Activated T-cell treated with anti-CD3 and anti-CD28 coated beads, Interleukin-2, amount 50 U/mL, for 4 hours (primary cell): ENCODE measurements at regions not wholly inside any gene's neighbourhood (a gene's known extent, or its start where the extent isn't known, plus 50 kb on each side); places are given as distances from the start of the nearest gene placed in this dataset.
A peak's percentile ranks its signal among the peaks of the same experiment; 100 is the strongest.

Experiments used
- ATAC-seq, 2 donors: fragments of 200-7000 bp; cut with Tn5 transposase; one replicate each; pipeline ENCODE4 v1.10.0; 2021
- DNase-seq: peaks from one replicate; pipeline ENCODE4 v3.0.0-alpha.2; 2020
- H3K27me3 Mint-ChIP-seq: one replicate; pipeline ENCODE4 v1.8.0; 2021; ENCODE audit warnings: low read depth, mixed read lengths
- H3K36me3 Mint-ChIP-seq: one replicate; pipeline ENCODE4 v1.8.0; 2022; ENCODE audit warnings: mixed read lengths; ENCODE audit not compliant: insufficient read depth
- H3K4me1 Mint-ChIP-seq: one replicate; pipeline ENCODE4 v1.8.0; 2021; ENCODE audit warnings: low read depth, mixed read lengths
- H3K4me3 Mint-ChIP-seq: one replicate; pipeline ENCODE4 v1.8.0; 2021; ENCODE audit warnings: mild to moderate bottlenecking, moderate library complexity, mixed read lengths
- H3K9me3 Mint-ChIP-seq: one replicate; pipeline ENCODE4 v1.8.0; 2021; ENCODE audit warnings: mixed read lengths

DNA sequence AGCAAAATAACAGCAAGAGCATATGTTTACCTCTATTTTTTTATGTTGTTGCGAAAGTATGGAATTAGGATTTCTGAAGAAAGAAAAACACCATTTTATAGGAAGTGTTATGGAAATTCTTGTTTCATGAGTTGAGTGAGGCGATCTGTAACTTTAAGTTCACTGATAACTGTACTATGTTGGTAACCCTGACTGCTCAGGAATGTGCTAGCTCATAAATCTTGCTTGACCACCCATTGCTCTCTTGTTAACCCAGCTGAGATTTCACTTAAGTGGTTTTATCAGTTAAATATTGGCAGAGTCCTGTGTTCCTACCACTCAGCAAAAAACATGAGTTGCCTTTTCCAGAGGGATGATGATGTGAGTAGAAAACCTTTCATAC lies 91.1 kb upstream of the STARD4 start:
- ATAC-seq: no peak
- peaks cover 5% of the 10 kb centered on the region for H3K27me3 Mint-ChIP-seq
- DNase-seq: no peak
- no peaks in the 10 kb centered on the region for H3K36me3 Mint-ChIP-seq
- no peak overlapping the region for H3K4me3 Mint-ChIP-seq
- H3K9me3 Mint-ChIP-seq: no peaks in the 10 kb centered on the region
- H3K4me1 Mint-ChIP-seq: no peaks in the 10 kb centered on the region

DNA sequence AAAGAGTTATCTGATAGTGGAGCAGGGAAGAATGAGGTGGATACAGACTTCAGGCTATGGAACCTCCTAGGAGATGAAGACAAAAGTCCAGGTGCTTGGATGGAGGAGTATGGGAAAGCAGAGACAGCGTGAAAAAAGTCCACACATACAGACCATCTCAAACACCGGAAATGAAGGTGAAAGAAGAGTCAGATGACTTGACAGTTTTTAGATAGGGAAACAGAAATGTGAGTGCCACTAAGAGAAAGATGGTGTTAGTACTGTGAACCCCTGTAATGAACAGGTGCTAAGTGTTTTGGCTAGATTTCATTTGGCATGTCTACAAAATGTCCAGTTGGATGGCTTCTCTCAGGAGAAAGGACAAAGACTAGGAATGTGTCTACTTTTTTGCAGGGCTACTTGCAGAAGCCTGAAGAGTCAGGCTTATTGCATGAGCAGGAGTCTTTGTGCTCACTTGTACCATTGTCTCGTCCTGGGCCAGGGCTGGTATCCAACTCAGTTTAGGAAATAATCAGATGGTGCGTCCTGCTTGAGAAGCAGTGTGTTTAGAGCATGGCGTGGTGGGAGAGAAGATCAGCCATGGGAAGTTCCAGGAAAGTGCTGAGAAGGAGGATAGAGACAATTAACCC lies 90.6 kb upstream of the STARD4 start:
- DNase-seq (no peak), ATAC-seq (no peak)
- no peaks in the 10 kb centered on the region for H3K9me3 Mint-ChIP-seq
- H3K4me3 Mint-ChIP-seq: no peak overlapping the region
- no peaks in the 10 kb centered on the region for H3K36me3 Mint-ChIP-seq
- H3K4me1 Mint-ChIP-seq: no peaks in the 10 kb centered on the region
- peaks cover under 1% of the 10 kb centered on the region for H3K27me3 Mint-ChIP-seq

DNA sequence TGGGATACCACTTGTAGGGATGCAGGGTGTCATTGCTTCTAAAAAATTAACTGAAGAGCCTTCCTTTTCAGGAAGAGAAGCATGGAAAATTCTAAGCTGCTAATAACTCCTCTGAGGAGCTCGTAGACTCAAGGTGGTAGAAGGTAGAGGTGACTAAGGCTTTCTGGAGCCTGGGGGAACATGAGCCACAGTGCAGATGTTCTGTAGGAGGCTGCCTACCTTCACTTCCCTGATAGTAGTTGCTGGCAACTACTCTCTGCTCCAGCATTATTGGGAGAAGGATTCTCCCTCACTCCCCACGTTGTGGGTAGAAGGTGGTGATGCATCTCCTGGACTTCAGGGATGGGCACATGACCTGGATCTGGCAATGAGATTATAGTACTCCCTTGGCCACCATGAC lies 86.7 kb upstream of the STARD4 start:
- ATAC-seq (no peak), DNase-seq (no peak)
- Mint-ChIP-seq H3K27me3 (no peaks in the 10 kb centered on the region), H3K9me3 (no peaks in the 10 kb centered on the region), H3K4me1 (no peaks in the 10 kb centered on the region), H3K36me3 (no peaks in the 10 kb centered on the region), H3K4me3 (no peak overlapping the region)

DNA sequence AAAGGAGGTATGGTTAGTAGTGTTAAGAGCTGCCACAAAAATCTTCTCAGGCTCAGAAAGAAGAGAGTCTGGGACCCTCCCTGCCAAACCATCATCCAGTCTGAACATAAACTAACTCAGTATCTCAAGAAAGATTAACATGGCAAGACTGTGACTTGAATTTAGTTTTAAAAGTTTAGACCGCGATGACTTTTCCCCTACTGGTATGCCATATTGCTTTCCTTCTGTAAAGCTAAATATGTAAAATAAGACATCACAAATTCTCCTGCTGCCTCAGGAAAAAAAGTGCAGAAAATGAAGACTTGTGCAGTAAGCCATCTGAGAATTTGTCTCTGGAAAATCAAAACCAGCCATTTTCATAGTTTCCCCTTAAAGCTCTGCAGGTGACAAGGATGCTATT lies 85.2 kb upstream of the STARD4 start:
- DNase-seq (no peak), ATAC-seq (no peak)
- no peaks in the 10 kb centered on the region for H3K27me3 Mint-ChIP-seq
- no peaks in the 10 kb centered on the region for H3K36me3 Mint-ChIP-seq
- no peaks in the 10 kb centered on the region for H3K4me1 Mint-ChIP-seq
- no peak overlapping the region for H3K4me3 Mint-ChIP-seq
- H3K9me3 Mint-ChIP-seq: no peaks in the 10 kb centered on the region

DNA sequence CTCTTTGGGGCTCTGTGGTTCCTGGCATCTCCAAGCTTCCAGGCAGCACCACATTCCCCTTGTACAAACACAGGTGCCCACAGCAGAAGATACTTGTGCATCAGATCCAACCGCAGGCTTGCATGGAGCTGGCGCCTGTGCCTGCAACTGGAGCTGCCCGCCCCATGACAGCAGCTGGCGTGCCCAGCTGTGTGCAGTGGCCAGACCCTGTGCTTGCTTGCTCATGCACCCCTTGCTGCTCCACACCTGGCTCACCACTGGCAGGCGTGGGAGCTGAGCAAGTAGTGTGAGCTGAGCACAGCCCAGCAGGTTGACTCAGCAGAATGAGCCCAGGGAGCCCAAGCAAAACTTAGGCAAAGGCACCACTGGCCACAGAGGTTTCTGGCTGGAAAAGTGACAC lies 84.4 kb upstream of the STARD4 start:
- Mint-ChIP-seq H3K27me3 (no peaks in the 10 kb centered on the region), H3K4me1 (no peaks in the 10 kb centered on the region), H3K36me3 (no peaks in the 10 kb centered on the region), H3K9me3 (no peaks in the 10 kb centered on the region), H3K4me3 (no peak overlapping the region)
- no peak for ATAC-seq
- DNase-seq: no peak

DNA sequence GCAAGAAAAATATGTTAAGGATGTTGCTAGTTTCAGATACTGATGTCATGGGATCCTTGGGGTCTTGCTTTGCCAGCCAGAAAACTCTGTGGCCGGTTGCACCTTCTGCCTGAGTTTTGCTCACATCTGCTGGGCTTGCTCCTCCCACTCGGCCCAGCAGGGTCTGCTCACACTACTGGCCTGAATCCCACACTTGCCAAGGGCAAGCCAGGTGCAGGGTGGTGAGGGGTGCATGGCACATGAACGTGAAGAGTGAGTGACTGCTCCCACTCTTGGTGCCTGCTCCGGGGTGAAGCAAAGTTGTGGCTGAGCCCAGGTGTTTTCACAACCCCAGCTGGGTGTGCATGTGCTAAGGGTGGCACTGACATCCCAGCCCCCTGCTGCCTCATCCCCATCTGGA lies 83.1 kb upstream of the STARD4 start:
- no peak for DNase-seq
- no peak overlapping the region for H3K4me3 Mint-ChIP-seq
- no peaks in the 10 kb centered on the region for H3K36me3 Mint-ChIP-seq
- H3K9me3 Mint-ChIP-seq: no peaks in the 10 kb centered on the region
- H3K4me1 Mint-ChIP-seq: no peaks in the 10 kb centered on the region
- ATAC-seq: no peak
- H3K27me3 Mint-ChIP-seq: peaks cover 1% of the 10 kb centered on the region

DNA sequence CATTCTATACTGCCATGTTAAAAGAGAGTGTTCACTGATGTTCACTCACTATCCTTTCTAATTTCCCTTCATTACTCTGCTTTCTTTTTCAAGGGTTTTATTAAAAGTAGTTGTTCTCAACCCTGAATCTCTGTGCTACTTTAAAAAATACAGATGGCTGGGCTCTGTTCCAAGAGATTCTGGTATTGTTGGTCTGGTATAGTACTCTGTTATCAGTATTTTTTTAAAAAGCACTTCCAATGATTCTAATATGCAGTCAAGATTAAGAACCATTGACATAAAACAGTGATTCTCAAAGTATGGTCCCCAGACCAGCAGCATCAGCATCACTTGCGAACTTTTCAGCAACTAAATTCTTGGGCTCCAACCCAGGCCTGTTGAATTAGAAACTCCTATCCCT lies 77.0 kb upstream of the STARD4 start:
- Mint-ChIP-seq H3K36me3 (no peaks in the 10 kb centered on the region), H3K27me3 (peaks cover 12% of the 10 kb centered on the region), H3K4me1 (peaks cover 4% of the 10 kb centered on the region), H3K9me3 (no peaks in the 10 kb centered on the region), H3K4me3 (no peak overlapping the region)
- DNase-seq: no peak
- no peak for ATAC-seq

DNA sequence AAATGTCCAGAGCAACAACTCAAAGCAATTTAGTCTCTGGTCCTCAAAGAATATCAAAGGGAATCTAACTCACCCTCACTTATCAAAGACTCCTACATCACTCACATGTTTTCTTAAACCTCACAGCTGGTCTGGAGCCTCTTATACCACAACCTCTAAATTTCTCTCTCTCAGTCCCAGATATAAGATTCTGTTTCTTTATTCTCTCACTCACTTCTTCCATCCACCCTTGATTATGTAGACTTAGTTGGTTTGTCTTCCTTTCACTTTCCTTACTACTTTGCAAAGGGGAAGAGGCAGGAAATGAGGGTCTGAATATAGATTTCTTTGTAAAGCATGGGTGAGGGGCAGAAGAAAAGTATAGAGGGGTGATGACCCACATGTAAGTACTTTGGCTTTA lies 75.4 kb upstream of the STARD4 start:
- Mint-ChIP-seq H3K4me3 (no peak overlapping the region), H3K27me3 (peaks cover 12% of the 10 kb centered on the region), H3K9me3 (no peaks in the 10 kb centered on the region), H3K4me1 (peaks cover 6% of the 10 kb centered on the region), H3K36me3 (no peaks in the 10 kb centered on the region)
- peak; percentile 32 to 59 for ATAC-seq
- no peak for DNase-seq

DNA sequence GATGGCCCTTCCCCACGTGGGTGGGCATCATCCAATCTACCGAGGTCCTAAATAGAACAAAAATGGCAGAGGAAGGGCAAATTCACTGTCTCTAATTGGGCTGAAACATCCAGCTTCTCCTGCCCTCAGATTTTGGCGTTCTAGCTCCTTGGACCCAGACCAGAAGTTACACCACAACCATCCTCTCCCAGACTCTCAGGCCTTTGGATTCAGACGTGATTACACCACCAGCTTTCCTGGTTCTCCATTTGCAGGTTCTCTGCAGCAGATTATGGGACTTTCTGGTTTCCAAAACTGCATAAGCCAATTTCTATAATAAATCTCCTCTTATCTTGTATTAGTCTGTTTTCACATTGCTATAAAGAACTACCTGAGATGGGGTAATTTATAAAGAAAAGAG lies 73.6 kb upstream of the STARD4 start:
- H3K9me3 Mint-ChIP-seq: no peaks in the 10 kb centered on the region
- no peak overlapping the region for H3K4me3 Mint-ChIP-seq
- DNase-seq: no peak
- H3K4me1 Mint-ChIP-seq: peaks cover 6% of the 10 kb centered on the region
- H3K27me3 Mint-ChIP-seq: peaks cover 18% of the 10 kb centered on the region
- peaks cover 2% of the 10 kb centered on the region for H3K36me3 Mint-ChIP-seq
- no peak for ATAC-seq

DNA sequence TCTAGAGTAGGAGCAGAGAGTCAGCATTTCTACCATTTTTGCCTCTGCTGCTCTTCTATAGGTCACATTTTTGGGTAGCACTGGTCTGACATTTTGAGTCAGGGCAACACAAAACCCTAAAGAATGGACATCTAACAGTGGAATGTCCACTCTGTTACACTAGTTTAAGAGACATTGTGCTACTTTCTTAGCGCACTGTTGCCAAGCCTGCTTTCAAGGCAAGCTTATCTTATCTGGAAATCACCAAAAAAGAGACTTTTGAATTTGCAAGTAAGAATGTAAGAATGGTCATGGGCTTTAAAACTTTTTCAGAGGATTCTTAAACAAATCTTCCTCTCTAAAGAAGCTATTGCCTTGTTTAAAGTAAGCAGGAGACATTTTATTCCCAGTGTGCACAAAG lies 73.0 kb upstream of the STARD4 start:
- H3K9me3 Mint-ChIP-seq: no peaks in the 10 kb centered on the region
- ATAC-seq (no peak), DNase-seq (no peak)
- peaks cover 6% of the 10 kb centered on the region for H3K4me1 Mint-ChIP-seq
- H3K36me3 Mint-ChIP-seq: peaks cover 2% of the 10 kb centered on the region
- H3K27me3 Mint-ChIP-seq: peaks cover 18% of the 10 kb centered on the region
- no peak overlapping the region for H3K4me3 Mint-ChIP-seq

DNA sequence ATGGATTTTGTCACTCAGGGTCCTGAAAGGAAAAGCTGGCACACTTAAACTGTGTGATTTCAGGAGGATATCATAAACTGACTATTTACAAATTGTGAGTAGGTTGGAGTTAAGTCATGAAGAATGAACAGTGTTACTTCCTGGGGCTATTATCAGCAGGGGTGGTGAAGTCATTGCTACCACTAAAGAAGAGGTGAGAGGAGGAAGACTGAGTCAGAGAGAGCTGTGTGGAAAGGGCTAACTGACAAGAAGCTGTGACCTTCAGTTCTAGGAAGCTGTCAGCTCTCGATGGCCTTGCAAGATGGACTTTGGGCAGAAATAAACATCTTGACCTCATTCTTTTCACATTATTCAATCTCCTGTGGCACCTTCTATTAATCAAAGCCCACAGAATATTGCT lies 72.3 kb upstream of the STARD4 start:
- DNase-seq (no peak), ATAC-seq (peak; percentile 73 to 74)
- Mint-ChIP-seq H3K27me3 (peaks cover 19% of the 10 kb centered on the region), H3K4me3 (no peak overlapping the region), H3K9me3 (no peaks in the 10 kb centered on the region), H3K36me3 (peaks cover 2% of the 10 kb centered on the region), H3K4me1 (peaks cover 6% of the 10 kb centered on the region)

DNA sequence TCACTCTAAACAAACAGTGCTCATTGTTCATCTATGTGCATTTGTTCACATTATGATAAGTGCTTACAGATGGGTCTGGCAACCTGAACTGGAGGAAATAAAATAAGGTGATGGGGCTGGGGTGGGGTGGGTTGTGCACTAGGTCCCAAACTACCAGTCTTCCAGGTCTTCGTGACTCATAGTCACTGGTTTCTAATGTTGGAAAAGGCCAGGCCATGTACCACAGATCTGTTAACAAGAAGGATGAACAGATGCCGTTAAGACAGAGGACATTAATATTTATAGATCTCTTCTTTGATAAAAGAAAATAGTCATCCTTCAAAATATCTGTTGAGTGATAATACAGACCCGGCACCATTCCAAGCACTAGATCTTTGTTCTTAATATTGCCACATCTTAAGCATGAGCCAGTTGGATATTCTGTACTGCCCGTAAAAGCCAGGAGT lies 71.4 kb upstream of the STARD4 start:
- no peaks in the 10 kb centered on the region for H3K9me3 Mint-ChIP-seq
- H3K36me3 Mint-ChIP-seq: peaks cover 2% of the 10 kb centered on the region
- DNase-seq (no peak), ATAC-seq (no peak)
- peaks cover 19% of the 10 kb centered on the region for H3K27me3 Mint-ChIP-seq
- H3K4me3 Mint-ChIP-seq: no peak overlapping the region
- H3K4me1 Mint-ChIP-seq: peaks cover 6% of the 10 kb centered on the region

DNA sequence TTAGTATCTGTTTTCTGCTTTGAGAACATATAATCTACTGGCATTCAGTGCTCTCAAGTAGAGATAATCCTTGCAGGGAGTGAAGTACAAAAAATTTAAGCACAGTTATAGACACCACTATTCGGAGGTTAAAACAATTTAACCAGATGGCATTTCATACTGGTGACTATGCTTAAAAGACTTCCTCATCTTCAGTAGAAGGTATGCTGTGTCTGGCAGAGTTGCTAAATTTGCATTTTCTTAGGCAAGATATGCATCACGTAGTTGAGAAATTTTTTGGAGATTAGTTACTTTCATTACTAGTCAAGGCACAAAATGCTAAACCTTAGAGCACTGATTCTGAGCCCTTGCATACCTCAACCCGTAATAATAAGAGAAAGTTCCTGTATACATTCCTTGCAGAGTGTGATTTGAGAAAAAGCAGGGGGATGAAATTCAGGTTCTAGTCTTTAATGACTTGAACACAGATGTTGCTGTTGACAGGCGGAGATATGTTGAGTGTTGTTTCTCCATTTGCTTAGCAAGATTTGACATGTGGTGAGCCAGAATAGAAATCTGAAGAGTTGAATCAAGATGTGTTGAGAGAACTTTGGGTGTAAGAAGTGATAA lies 70.8 kb upstream of the STARD4 start:
- no peak for DNase-seq
- no peak for ATAC-seq
- Mint-ChIP-seq H3K36me3 (peaks cover 2% of the 10 kb centered on the region), H3K4me1 (peaks cover 6% of the 10 kb centered on the region), H3K9me3 (no peaks in the 10 kb centered on the region), H3K27me3 (peaks cover 23% of the 10 kb centered on the region), H3K4me3 (no peak overlapping the region)

DNA sequence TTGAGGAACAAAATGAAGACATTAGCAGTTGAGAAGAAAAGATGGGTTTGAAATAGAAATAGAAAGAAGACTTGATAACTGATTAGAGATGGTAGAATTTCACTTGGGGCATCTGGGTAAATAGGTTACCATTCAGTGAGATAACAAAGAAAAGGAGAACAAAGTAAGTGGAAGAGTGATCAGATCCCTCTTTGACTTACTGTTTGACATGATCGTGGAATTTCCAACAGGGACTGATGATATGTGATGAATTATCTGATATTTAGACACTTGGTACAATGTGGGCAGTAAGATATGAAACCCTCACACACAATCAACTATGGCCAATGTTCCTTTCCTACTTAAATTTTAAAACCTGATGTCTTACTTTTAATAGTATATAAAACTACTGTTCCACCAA lies 70.1 kb upstream of the STARD4 start:
- Mint-ChIP-seq H3K4me1 (peaks cover 3% of the 10 kb centered on the region), H3K27me3 (peaks cover 20% of the 10 kb centered on the region), H3K36me3 (peaks cover 2% of the 10 kb centered on the region), H3K4me3 (no peak overlapping the region), H3K9me3 (no peaks in the 10 kb centered on the region)
- ATAC-seq (no peak), DNase-seq (no peak)

DNA sequence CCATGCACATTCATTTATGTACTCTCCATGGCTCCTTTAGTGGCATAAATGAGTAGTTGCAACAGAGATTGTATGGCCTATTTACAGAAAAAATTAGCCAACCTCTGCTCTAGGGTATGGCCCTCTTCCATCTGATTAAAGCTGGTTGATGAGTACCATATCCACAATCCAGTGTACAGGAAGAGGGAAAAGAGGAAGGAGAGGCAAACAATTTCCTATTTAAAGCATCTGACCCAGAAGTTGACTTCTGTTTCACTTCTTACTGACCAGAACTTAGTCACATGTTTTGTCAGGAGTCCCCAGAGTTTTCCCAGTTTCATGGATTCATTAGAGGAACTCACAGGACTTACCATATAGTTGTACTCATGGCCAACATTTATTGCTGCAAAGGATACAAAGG lies 68.6 kb upstream of the STARD4 start:
- no peaks in the 10 kb centered on the region for H3K9me3 Mint-ChIP-seq
- H3K4me1 Mint-ChIP-seq: peaks cover 2% of the 10 kb centered on the region
- peaks cover 2% of the 10 kb centered on the region for H3K36me3 Mint-ChIP-seq
- H3K27me3 Mint-ChIP-seq: peaks cover 18% of the 10 kb centered on the region
- ATAC-seq (no peak), DNase-seq (no peak)
- no peak overlapping the region for H3K4me3 Mint-ChIP-seq
